K562 (cell line): ENCODE measurements at regions not wholly inside any gene's neighbourhood (a gene's known extent, or its start where the extent isn't known, plus 50 kb on each side); places are given as distances from the start of the nearest gene placed in this dataset.

Source experiments
- GTF2F1 ChIP-seq: IDR thresholded peaks from 2 replicates; pipeline ENCODE4 v1.6.1; 2011; ENCODE audit warnings: low read depth, low read length, improper control_type of control experiment
- JUND ChIP-seq, 2 experiments: IDR thresholded peaks; 2 replicates in 1 of 2; 3 replicates in 1 of 2; pipeline ENCODE4 v1.6.1; 2011; ENCODE audit warnings: borderline replicate concordance in 2 of 2, low read depth in 2 of 2, low read length in 2 of 2, improper control_type of control experiment in 1 of 2, missing biosample characterization in 1 of 2, missing genetic modification characterization in 1 of 2, missing genetic modification reagents in 1 of 2
- KLF16 ChIP-seq: IDR thresholded peaks from 2 replicates; pipeline ENCODE4 v1.6.1; 2016; ENCODE audit warnings: antibody characterized with exemption
- LCOR ChIP-seq: sonication (generic); formaldehyde crosslinking; IDR thresholded peaks from 2 replicates; pipeline ENCODE4 v1.8.0; 2022; ENCODE audit warnings: mild to moderate bottlenecking, missing genetic modification reagents
- PCBP2 ChIP-seq: fragments of 200-400 bp; formaldehyde crosslinking; IDR thresholded peaks from 2 replicates; pipeline ENCODE4 v1.6.1; 2018; ENCODE audit warnings: low read length, low read depth, mild to moderate bottlenecking, moderate library complexity; ENCODE audit not compliant: poor library complexity, severe bottlenecking
- PRMT5 ChIP-seq: sonication (generic); formaldehyde crosslinking; IDR thresholded peaks from 2 replicates; pipeline ENCODE4 v1.5.0; 2020; ENCODE audit warnings: missing genetic modification reagents
- PRPF4 ChIP-seq: fragments of 200-400 bp; formaldehyde crosslinking; IDR thresholded peaks from one replicate; pipeline ENCODE4 v1.6.1; 2017; ENCODE audit warnings: low read length, low read depth, mild to moderate bottlenecking; ENCODE audit not compliant: insufficient read depth, poor library complexity, severe bottlenecking
- ZNF280B ChIP-seq: fragments of 250-450 bp; sonication (Bioruptor Pico); IDR thresholded peaks from 2 replicates; pipeline ENCODE4 v1.5.1; 2021; ENCODE audit warnings: mild to moderate bottlenecking
- ZNF696 ChIP-seq: fragments of 250-450 bp; sonication (Bioruptor Pico); conservative IDR thresholded peaks from 2 replicates; pipeline ENCODE4 v1.4.0; 2020; ENCODE audit warnings: mild to moderate bottlenecking, moderate library complexity
- TF ChIP-seq, protein P1 (sequence below), 2 experiments: fragments of 450-650 bp in 1 of 2; IDR thresholded peaks; 2 replicates each; pipeline ENCODE4 v1.6.1; 2011 to 2017; ENCODE audit warnings: low read depth in 2 of 2, antibody characterized with exemption in 1 of 2, borderline replicate concordance in 1 of 2, low read length in 1 of 2, mild to moderate bottlenecking in 1 of 2, mixed read lengths in 1 of 2; ENCODE audit not compliant: control insufficient read depth in 1 of 2
- TF ChIP-seq, protein P2 (sequence below): fragments of 200-600 bp; sonication (generic); IDR thresholded peaks from one replicate; pipeline ENCODE4 v1.6.1; 2012; ENCODE audit warnings: mild to moderate bottlenecking, low read depth, low read length, inconsistent platforms

DNA sequence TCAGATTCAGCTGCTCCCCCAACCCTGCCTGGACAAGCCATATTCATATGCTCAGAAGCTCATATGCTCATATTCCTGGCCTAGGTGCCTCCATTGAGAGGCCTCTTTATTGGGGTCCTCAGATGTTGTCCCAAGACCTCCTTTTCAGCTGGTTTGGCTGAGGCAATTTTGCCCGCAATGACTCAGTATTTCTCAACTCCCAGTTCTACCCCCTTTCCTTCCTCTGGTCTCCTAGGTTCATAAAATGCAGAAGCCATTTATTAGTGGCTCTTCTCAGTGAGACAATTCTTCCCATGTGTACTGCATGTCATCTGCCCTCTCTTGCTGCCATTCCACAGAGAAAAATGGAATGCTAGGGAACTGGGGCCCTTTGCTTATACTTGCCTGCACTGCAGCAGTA, 110.7 kb downstream of the INHBA start (continued):
- TF ChIP-seq GTF2F1 (no peak), LCOR (CRISPR knock-in tag) (no peak), ZNF696 (CRISPR knock-in tag) (no peak), PRMT5 (no peak), PRPF4 (no peak), PCBP2 (no peak), ZNF280B (no peak), JUND (IDR thresholded peaks at IDR 0.05; ENCODE audit: borderline replicate concordance, low read depth, low read length) (no peak), JUND (tag; IDR thresholded peaks at IDR 0.05; ENCODE audit: borderline replicate concordance, low read depth, low read length) (no peak), KLF16 (no peak)
- TF ChIP-seq, protein P1, sequence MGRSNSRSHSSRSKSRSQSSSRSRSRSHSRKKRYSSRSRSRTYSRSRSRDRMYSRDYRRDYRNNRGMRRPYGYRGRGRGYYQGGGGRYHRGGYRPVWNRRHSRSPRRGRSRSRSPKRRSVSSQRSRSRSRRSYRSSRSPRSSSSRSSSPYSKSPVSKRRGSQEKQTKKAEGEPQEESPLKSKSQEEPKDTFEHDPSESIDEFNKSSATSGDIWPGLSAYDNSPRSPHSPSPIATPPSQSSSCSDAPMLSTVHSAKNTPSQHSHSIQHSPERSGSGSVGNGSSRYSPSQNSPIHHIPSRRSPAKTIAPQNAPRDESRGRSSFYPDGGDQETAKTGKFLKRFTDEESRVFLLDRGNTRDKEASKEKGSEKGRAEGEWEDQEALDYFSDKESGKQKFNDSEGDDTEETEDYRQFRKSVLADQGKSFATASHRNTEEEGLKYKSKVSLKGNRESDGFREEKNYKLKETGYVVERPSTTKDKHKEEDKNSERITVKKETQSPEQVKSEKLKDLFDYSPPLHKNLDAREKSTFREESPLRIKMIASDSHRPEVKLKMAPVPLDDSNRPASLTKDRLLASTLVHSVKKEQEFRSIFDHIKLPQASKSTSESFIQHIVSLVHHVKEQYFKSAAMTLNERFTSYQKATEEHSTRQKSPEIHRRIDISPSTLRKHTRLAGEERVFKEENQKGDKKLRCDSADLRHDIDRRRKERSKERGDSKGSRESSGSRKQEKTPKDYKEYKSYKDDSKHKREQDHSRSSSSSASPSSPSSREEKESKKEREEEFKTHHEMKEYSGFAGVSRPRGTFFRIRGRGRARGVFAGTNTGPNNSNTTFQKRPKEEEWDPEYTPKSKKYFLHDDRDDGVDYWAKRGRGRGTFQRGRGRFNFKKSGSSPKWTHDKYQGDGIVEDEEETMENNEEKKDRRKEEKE (IDR thresholded peaks at IDR 0.05; ENCODE audit: borderline replicate concordance in 1 of 2, control insufficient read depth in 1 of 2, low read depth in 2 of 2, low read length in 1 of 2) = no peak
- TF ChIP-seq, protein P2, sequence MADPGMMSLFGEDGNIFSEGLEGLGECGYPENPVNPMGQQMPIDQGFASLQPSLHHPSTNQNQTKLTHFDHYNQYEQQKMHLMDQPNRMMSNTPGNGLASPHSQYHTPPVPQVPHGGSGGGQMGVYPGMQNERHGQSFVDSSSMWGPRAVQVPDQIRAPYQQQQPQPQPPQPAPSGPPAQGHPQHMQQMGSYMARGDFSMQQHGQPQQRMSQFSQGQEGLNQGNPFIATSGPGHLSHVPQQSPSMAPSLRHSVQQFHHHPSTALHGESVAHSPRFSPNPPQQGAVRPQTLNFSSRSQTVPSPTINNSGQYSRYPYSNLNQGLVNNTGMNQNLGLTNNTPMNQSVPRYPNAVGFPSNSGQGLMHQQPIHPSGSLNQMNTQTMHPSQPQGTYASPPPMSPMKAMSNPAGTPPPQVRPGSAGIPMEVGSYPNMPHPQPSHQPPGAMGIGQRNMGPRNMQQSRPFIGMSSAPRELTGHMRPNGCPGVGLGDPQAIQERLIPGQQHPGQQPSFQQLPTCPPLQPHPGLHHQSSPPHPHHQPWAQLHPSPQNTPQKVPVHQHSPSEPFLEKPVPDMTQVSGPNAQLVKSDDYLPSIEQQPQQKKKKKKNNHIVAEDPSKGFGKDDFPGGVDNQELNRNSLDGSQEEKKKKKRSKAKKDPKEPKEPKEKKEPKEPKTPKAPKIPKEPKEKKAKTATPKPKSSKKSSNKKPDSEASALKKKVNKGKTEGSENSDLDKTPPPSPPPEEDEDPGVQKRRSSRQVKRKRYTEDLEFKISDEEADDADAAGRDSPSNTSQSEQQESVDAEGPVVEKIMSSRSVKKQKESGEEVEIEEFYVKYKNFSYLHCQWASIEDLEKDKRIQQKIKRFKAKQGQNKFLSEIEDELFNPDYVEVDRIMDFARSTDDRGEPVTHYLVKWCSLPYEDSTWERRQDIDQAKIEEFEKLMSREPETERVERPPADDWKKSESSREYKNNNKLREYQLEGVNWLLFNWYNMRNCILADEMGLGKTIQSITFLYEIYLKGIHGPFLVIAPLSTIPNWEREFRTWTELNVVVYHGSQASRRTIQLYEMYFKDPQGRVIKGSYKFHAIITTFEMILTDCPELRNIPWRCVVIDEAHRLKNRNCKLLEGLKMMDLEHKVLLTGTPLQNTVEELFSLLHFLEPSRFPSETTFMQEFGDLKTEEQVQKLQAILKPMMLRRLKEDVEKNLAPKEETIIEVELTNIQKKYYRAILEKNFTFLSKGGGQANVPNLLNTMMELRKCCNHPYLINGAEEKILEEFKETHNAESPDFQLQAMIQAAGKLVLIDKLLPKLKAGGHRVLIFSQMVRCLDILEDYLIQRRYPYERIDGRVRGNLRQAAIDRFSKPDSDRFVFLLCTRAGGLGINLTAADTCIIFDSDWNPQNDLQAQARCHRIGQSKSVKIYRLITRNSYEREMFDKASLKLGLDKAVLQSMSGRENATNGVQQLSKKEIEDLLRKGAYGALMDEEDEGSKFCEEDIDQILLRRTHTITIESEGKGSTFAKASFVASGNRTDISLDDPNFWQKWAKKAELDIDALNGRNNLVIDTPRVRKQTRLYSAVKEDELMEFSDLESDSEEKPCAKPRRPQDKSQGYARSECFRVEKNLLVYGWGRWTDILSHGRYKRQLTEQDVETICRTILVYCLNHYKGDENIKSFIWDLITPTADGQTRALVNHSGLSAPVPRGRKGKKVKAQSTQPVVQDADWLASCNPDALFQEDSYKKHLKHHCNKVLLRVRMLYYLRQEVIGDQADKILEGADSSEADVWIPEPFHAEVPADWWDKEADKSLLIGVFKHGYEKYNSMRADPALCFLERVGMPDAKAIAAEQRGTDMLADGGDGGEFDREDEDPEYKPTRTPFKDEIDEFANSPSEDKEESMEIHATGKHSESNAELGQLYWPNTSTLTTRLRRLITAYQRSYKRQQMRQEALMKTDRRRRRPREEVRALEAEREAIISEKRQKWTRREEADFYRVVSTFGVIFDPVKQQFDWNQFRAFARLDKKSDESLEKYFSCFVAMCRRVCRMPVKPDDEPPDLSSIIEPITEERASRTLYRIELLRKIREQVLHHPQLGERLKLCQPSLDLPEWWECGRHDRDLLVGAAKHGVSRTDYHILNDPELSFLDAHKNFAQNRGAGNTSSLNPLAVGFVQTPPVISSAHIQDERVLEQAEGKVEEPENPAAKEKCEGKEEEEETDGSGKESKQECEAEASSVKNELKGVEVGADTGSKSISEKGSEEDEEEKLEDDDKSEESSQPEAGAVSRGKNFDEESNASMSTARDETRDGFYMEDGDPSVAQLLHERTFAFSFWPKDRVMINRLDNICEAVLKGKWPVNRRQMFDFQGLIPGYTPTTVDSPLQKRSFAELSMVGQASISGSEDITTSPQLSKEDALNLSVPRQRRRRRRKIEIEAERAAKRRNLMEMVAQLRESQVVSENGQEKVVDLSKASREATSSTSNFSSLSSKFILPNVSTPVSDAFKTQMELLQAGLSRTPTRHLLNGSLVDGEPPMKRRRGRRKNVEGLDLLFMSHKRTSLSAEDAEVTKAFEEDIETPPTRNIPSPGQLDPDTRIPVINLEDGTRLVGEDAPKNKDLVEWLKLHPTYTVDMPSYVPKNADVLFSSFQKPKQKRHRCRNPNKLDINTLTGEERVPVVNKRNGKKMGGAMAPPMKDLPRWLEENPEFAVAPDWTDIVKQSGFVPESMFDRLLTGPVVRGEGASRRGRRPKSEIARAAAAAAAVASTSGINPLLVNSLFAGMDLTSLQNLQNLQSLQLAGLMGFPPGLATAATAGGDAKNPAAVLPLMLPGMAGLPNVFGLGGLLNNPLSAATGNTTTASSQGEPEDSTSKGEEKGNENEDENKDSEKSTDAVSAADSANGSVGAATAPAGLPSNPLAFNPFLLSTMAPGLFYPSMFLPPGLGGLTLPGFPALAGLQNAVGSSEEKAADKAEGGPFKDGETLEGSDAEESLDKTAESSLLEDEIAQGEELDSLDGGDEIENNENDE = no peak
